ENCODE measurements at regions not wholly inside any gene's neighbourhood (a gene's known extent, or its start where the extent isn't known, plus 50 kb on each side); places are given as distances from the start of the nearest gene placed in this dataset.

- TF ChIP-seq, protein P1, sequence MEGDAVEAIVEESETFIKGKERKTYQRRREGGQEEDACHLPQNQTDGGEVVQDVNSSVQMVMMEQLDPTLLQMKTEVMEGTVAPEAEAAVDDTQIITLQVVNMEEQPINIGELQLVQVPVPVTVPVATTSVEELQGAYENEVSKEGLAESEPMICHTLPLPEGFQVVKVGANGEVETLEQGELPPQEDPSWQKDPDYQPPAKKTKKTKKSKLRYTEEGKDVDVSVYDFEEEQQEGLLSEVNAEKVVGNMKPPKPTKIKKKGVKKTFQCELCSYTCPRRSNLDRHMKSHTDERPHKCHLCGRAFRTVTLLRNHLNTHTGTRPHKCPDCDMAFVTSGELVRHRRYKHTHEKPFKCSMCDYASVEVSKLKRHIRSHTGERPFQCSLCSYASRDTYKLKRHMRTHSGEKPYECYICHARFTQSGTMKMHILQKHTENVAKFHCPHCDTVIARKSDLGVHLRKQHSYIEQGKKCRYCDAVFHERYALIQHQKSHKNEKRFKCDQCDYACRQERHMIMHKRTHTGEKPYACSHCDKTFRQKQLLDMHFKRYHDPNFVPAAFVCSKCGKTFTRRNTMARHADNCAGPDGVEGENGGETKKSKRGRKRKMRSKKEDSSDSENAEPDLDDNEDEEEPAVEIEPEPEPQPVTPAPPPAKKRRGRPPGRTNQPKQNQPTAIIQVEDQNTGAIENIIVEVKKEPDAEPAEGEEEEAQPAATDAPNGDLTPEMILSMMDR (IDR thresholded peaks at IDR 0.05; ENCODE audit: low read depth, low read length, missing input control) = no peak
- TF ChIP-seq, protein P2, sequence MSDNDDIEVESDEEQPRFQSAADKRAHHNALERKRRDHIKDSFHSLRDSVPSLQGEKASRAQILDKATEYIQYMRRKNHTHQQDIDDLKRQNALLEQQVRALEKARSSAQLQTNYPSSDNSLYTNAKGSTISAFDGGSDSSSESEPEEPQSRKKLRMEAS (IDR thresholded peaks at IDR 0.05) = no peak
- TF ChIP-seq GABPA (IDR thresholded peaks at IDR 0.05 in 1 of 2, conservative IDR thresholded peaks at IDR 0.05 in 1 of 2) (no peak), EGR1 (IDR thresholded peaks at IDR 0.05; ENCODE audit: low read depth in 2 of 2) (no peak), ATF3 (IDR thresholded peaks at IDR 0.05) (no peak), RAD21 (IDR thresholded peaks at IDR 0.05) (no peak), ZBTB33 (IDR thresholded peaks at IDR 0.05) (no peak), TAF1 (conservative IDR thresholded peaks at IDR 0.05) (no peak), FOXA2 (IDR thresholded peaks at IDR 0.05) (no peak), JUND (IDR thresholded peaks at IDR 0.05) (no peak), RXRA (IDR thresholded peaks at IDR 0.05) (no peak), NR2F2 (IDR thresholded peaks at IDR 0.05) (no peak)
- TF ChIP-seq, protein P3, sequence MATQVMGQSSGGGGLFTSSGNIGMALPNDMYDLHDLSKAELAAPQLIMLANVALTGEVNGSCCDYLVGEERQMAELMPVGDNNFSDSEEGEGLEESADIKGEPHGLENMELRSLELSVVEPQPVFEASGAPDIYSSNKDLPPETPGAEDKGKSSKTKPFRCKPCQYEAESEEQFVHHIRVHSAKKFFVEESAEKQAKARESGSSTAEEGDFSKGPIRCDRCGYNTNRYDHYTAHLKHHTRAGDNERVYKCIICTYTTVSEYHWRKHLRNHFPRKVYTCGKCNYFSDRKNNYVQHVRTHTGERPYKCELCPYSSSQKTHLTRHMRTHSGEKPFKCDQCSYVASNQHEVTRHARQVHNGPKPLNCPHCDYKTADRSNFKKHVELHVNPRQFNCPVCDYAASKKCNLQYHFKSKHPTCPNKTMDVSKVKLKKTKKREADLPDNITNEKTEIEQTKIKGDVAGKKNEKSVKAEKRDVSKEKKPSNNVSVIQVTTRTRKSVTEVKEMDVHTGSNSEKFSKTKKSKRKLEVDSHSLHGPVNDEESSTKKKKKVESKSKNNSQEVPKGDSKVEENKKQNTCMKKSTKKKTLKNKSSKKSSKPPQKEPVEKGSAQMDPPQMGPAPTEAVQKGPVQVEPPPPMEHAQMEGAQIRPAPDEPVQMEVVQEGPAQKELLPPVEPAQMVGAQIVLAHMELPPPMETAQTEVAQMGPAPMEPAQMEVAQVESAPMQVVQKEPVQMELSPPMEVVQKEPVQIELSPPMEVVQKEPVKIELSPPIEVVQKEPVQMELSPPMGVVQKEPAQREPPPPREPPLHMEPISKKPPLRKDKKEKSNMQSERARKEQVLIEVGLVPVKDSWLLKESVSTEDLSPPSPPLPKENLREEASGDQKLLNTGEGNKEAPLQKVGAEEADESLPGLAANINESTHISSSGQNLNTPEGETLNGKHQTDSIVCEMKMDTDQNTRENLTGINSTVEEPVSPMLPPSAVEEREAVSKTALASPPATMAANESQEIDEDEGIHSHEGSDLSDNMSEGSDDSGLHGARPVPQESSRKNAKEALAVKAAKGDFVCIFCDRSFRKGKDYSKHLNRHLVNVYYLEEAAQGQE (IDR thresholded peaks at IDR 0.05) = no peak
These were observed 765.0 kb downstream of the INHBA start for GRCh38 chr7:40937879-40938278.

All from liver (tissue), 3 donors.